HL-60 (cell line): ENCODE measurements at regions not wholly inside any gene's neighbourhood (a gene's known extent, or its start where the extent isn't known, plus 50 kb on each side); places are given as distances from the start of the nearest gene placed in this dataset.

ENCODE experiments used
- CTCF ChIP-seq: IDR thresholded peaks from one replicate; pipeline ENCODE4 v1.5.1; 2011; ENCODE audit warnings: low read length, control low read depth, inconsistent platforms; ENCODE audit not compliant: insufficient read depth
- GABPA ChIP-seq: IDR thresholded peaks from 2 replicates; pipeline ENCODE4 v1.6.1; 2012; ENCODE audit warnings: low read depth
- POLR2AphosphoS5 ChIP-seq: IDR thresholded peaks from 2 replicates; pipeline ENCODE4 v1.6.1; 2012; ENCODE audit warnings: low read depth
- REST ChIP-seq: IDR thresholded peaks from 2 replicates; pipeline ENCODE4 v1.6.1; 2012; ENCODE audit warnings: low read depth; ENCODE audit not compliant: insufficient replicate concordance
- SPI1 ChIP-seq: IDR thresholded peaks from 2 replicates; pipeline ENCODE4 v1.6.1; 2012; ENCODE audit warnings: low read depth, mild to moderate bottlenecking, borderline replicate concordance

DNA sequence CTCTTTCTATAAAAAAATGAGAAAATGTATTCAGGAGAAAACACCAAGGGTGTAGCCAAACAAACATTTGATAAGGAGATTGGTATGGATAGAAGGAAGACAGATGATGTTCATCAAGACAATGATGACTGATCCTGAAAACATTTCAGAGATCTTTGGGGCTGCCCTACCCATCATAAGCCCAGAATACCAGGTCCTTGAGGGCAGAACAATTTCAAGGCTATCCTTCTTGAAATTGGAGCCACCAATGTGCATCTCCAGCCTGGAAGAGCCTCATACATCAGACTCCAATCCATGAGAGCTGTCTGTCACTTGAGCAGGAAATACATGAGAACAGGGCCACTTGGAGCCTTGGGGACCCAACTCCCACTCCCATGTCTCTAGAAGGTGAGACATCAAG is 89.5 kb upstream of the ANKRD28 start:
- TF ChIP-seq POLR2AphosphoS5, result no peak
- no peak for TF ChIP-seq CTCF
- no peak for TF ChIP-seq SPI1
- no peak for TF ChIP-seq REST
- no peak for TF ChIP-seq GABPA
